ENCODE measurements at regions not wholly inside any gene's neighbourhood (a gene's known extent, or its start where the extent isn't known, plus 50 kb on each side); places are given as distances from the start of the nearest gene placed in this dataset.

- DNase-seq = no peak
Measured at GRCh38 chr9:89697553-89697952, 92.7 kb downstream of the GADD45G start.

GRCh38 chr9:89698411-89699005, 93.7 kb downstream of the GADD45G start:
- no peak for DNase-seq

GRCh38 chr9:89699646-89700045, 94.8 kb downstream of the GADD45G start:
- no peak for DNase-seq

- DNase-seq = peak; percentile 90
Measured at GRCh38 chr9:89701221-89701798, 96.5 kb downstream of the GADD45G start.

- no peak for DNase-seq
Measured at GRCh38 chr9:89702401-89702800, 97.6 kb downstream of the GADD45G start.

- no peak for DNase-seq
Measured at GRCh38 chr9:89705651-89706050, 100.8 kb downstream of the GADD45G start.

GRCh38 chr9:89706086-89706485, 101.3 kb downstream of the GADD45G start:
- no peak for DNase-seq

GRCh38 chr9:89706731-89707191, 101.9 kb downstream of the GADD45G start:
- no peak for DNase-seq

GRCh38 chr9:89710697-89711096, 105.9 kb downstream of the GADD45G start:
- DNase-seq = no peak

GRCh38 chr9:89711866-89712265, 107.1 kb downstream of the GADD45G start:
- DNase-seq = no peak

- no peak for DNase-seq
Measured at GRCh38 chr9:89712283-89712682, 107.5 kb downstream of the GADD45G start.

GRCh38 chr9:89714321-89714720, 109.5 kb downstream of the GADD45G start:
- no peak for DNase-seq

- DNase-seq = no peak
Measured at GRCh38 chr9:89715318-89715858, 110.6 kb downstream of the GADD45G start.

GRCh38 chr9:89715881-89716280, 111.1 kb downstream of the GADD45G start:
- DNase-seq = no peak

- no peak for DNase-seq
Measured at GRCh38 chr9:89716559-89716958, 111.7 kb downstream of the GADD45G start.

- no peak for DNase-seq
Measured at GRCh38 chr9:89718176-89718575, 113.4 kb downstream of the GADD45G start.

- DNase-seq = no peak
Measured at GRCh38 chr9:89718651-89719050, 113.8 kb downstream of the GADD45G start.

GRCh38 chr9:89719202-89719601, 114.4 kb downstream of the GADD45G start:
- DNase-seq = no peak

- no peak for DNase-seq
Measured at GRCh38 chr9:89720696-89721175, 115.9 kb downstream of the GADD45G start.

- DNase-seq = no peak
Measured at GRCh38 chr9:89721176-89721700, 116.4 kb downstream of the GADD45G start.

GRCh38 chr9:89721971-89722530, 117.2 kb downstream of the GADD45G start:
- DNase-seq = no peak

GRCh38 chr9:89722712-89723111, 117.9 kb downstream of the GADD45G start:
- no peak for DNase-seq

GRCh38 chr9:89723469-89724100, 118.8 kb downstream of the GADD45G start:
- no peak for DNase-seq

Measured in activated effector memory CD4-positive, alpha-beta T cell treated with anti-CD3 and anti-CD28 coated beads, Interleukin-2, amount 50 U/mL, for 16 hours (primary cell).